ENCODE measurements at regions not wholly inside any gene's neighbourhood (a gene's known extent, or its start where the extent isn't known, plus 50 kb on each side); places are given as distances from the start of the nearest gene placed in this dataset.

DNA sequence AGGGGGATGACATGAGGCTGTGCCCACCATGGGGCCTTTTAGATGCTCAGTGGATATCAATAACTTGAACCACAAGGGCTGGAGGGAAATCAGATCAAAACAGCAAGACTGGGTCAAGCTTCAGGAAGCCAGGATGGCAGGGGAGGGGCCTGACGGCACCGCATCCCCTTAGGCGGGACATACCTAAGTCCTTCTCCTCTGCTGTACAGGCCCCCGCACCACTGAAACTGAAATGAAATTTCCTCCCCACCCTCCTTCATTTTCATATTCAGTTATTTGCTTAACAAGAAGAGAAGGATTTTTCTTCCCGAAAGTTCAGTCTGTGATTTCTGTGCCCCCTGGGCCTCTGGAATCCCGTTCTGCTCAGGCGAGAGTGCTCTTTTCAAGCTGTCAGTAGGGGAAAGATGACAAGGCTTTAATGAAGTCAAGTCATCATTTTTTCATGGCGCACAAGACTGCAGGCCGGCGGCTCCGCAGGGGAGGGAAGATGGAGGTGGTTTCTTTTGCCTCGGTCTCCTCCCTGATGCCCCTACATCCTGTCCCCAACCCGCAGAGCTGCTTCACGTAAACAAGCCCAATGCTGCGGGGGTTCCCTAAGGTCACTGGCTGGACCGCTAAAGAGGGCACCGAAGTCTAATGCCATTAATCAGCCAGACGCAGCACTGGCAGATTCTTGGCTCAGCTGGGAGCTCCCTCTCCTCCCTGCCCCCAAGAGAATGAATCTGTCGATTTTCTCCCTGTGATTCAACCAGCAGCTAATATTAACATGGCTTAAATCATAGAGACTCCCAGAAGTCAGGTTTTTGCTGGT lies 264.8 kb downstream of the C1orf94 start:
- TF ChIP-seq, protein P1, sequence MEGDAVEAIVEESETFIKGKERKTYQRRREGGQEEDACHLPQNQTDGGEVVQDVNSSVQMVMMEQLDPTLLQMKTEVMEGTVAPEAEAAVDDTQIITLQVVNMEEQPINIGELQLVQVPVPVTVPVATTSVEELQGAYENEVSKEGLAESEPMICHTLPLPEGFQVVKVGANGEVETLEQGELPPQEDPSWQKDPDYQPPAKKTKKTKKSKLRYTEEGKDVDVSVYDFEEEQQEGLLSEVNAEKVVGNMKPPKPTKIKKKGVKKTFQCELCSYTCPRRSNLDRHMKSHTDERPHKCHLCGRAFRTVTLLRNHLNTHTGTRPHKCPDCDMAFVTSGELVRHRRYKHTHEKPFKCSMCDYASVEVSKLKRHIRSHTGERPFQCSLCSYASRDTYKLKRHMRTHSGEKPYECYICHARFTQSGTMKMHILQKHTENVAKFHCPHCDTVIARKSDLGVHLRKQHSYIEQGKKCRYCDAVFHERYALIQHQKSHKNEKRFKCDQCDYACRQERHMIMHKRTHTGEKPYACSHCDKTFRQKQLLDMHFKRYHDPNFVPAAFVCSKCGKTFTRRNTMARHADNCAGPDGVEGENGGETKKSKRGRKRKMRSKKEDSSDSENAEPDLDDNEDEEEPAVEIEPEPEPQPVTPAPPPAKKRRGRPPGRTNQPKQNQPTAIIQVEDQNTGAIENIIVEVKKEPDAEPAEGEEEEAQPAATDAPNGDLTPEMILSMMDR (IDR thresholded peaks at IDR 0.05; ENCODE audit: low read depth, low read length) = no peak
- no peak for TF ChIP-seq EZH2phosphoT487 (IDR thresholded peaks at IDR 0.05; ENCODE audit: low read depth)

Data from OCI-LY3 (cell line).